ENCODE measurements at regions not wholly inside any gene's neighbourhood (a gene's known extent, or its start where the extent isn't known, plus 50 kb on each side); places are given as distances from the start of the nearest gene placed in this dataset.

DNA sequence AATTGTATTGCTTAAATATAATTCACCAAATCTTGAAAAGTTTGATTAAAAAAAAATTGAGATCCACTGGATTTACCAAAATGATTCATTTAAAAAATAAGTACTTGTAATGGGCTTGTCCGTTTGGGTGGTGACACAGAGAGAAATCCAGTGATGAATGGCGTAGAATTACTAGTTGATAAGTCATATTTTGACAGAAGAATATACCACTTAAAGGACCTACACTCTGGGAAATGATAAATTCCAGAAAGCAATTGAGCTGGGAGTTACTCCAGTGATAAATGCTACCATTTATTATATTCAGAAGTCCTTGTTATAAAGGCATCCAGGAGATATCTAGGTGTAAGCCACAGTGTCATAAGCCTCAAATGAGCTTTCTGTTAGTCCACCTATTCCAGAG, 141.8 kb upstream of the CFAP20DC start:
- TF ChIP-seq, protein P1, sequence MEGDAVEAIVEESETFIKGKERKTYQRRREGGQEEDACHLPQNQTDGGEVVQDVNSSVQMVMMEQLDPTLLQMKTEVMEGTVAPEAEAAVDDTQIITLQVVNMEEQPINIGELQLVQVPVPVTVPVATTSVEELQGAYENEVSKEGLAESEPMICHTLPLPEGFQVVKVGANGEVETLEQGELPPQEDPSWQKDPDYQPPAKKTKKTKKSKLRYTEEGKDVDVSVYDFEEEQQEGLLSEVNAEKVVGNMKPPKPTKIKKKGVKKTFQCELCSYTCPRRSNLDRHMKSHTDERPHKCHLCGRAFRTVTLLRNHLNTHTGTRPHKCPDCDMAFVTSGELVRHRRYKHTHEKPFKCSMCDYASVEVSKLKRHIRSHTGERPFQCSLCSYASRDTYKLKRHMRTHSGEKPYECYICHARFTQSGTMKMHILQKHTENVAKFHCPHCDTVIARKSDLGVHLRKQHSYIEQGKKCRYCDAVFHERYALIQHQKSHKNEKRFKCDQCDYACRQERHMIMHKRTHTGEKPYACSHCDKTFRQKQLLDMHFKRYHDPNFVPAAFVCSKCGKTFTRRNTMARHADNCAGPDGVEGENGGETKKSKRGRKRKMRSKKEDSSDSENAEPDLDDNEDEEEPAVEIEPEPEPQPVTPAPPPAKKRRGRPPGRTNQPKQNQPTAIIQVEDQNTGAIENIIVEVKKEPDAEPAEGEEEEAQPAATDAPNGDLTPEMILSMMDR (IDR thresholded peaks at IDR 0.05) = no peak
- no peak for TF ChIP-seq POLR2A (IDR thresholded peaks at IDR 0.05; ENCODE audit: low read depth)
- no peak for TF ChIP-seq POLR2AphosphoS5 (IDR thresholded peaks at IDR 0.05)
- TF ChIP-seq EP300 (IDR thresholded peaks at IDR 0.05) = no peak
